Ovary (tissue), 3 donors: ENCODE measurements at regions not wholly inside any gene's neighbourhood (a gene's known extent, or its start where the extent isn't known, plus 50 kb on each side); places are given as distances from the start of the nearest gene placed in this dataset.

Source experiments
- EP300 ChIP-seq: sonication (generic); formaldehyde crosslinking; IDR thresholded peaks from one replicate; pipeline ENCODE4 v1.6.1; 2017; ENCODE audit warnings: antibody characterized with exemption
- POLR2A ChIP-seq: fragments of 450-650 bp; IDR thresholded peaks from one replicate; pipeline ENCODE4 v1.6.1; 2017; ENCODE audit warnings: antibody characterized with exemption, mild to moderate bottlenecking, moderate library complexity
- TF ChIP-seq, protein P1 (sequence below), 3 donors: fragments of 450-650 bp in 2 of 3; fragments of 200-600 bp in 1 of 3; IDR thresholded peaks; one replicate each; pipeline versions ENCODE4 v1.5.1 to v1.8.0; 2016 to 2022; ENCODE audit warnings: antibody characterized with exemption in 3 of 3, mild to moderate bottlenecking in 1 of 3
- donor health status: DM: no; HTN: no; CAD: no.

DNA sequence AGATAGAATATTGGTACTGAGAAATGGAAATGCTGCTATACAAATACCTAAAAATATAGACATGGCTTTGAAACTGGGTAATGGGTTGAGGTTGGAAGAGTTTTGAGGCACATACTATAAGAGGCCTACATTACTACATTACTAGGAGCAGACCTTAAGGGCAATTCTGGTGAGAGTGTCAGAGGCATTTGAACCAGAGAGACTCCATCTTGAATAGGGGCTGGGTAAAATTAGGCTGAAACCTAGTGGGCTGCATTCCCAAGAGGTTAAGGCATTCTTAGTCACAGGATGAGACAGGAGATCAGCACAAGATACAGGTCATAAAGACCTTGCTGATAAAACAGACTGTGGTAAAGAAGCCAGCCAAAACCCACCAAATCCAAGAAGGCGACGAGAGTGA, 104.6 kb upstream of the ADRA1B start:
- TF ChIP-seq, protein P1, sequence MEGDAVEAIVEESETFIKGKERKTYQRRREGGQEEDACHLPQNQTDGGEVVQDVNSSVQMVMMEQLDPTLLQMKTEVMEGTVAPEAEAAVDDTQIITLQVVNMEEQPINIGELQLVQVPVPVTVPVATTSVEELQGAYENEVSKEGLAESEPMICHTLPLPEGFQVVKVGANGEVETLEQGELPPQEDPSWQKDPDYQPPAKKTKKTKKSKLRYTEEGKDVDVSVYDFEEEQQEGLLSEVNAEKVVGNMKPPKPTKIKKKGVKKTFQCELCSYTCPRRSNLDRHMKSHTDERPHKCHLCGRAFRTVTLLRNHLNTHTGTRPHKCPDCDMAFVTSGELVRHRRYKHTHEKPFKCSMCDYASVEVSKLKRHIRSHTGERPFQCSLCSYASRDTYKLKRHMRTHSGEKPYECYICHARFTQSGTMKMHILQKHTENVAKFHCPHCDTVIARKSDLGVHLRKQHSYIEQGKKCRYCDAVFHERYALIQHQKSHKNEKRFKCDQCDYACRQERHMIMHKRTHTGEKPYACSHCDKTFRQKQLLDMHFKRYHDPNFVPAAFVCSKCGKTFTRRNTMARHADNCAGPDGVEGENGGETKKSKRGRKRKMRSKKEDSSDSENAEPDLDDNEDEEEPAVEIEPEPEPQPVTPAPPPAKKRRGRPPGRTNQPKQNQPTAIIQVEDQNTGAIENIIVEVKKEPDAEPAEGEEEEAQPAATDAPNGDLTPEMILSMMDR (IDR thresholded peaks at IDR 0.05), result no peak
- no peak for TF ChIP-seq POLR2A
- no peak for TF ChIP-seq EP300
